GM18867 (cell line): ENCODE measurements at regions not wholly inside any gene's neighbourhood (a gene's known extent, or its start where the extent isn't known, plus 50 kb on each side); places are given as distances from the start of the nearest gene placed in this dataset.

Source experiments
- ATAC-seq: cut with Tn5 transposase; IDR thresholded peaks from one replicate; pipeline ENCODE4 v1.9.1; 2021; ENCODE audit warnings: mild to moderate bottlenecking, moderate library complexity; ENCODE audit not compliant: unreplicated experiment

DNA sequence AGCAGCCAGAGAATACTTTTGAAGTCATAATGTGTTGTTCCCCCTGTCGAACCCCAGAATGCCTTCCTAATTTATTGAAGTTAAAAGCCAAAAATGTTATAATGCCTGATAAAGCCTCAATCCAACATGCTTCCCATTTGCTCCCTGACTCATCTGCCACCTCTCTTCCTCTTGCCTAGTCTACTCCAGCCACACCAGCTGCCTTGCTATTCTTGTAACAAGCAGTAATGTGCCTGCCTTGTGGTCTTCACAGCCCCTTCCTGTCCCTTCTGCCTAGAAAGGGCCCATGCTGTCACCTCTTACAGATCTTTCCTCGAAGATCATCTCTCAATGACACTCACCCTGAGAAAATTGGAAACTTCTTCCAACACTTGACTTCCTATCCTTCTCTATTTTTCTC is 231.6 kb upstream of the CDH2 start:
- ATAC-seq, result no peak

GRCh38 chr18:28407681-28408080 is 230.8 kb upstream of the CDH2 start:
- ATAC-seq, result no peak

DNA sequence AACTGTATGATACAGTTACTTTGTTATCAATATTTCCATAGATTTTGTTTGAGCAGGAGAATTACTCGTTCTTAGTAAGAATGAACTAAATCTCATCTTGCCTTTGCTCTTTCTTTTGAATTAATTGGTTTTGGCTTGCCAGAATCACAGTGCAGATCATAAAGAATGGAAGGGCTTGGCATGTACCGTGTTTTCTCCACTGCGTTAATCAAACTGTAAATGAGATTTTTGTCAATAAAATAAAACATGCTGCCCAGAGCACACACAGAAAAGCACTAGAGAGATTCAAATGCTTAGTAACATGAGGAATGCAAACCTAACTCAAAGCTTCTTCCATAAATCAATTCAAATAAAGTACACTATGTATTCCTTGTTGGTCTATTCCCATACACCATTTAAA is 229.6 kb upstream of the CDH2 start:
- ATAC-seq, result no peak

DNA sequence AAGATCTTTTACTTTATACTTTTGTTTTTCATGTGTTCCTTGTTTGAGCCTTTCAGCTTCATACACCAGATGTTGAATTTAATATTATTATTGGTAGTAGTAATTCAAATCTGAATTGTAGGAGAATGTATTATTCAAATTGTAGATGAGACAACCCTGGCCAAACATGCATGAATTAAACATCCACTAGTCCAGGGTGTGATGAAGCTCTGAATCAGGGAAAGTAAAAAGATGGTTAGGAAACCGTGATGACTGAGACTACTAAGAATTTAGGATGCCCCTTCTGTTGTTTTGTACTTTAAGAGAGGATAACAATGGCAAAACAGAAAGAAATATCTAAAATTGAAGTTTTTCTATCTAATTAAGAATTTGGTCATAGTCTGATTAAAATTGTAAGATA is 227.8 kb upstream of the CDH2 start:
- ATAC-seq, result no peak

DNA sequence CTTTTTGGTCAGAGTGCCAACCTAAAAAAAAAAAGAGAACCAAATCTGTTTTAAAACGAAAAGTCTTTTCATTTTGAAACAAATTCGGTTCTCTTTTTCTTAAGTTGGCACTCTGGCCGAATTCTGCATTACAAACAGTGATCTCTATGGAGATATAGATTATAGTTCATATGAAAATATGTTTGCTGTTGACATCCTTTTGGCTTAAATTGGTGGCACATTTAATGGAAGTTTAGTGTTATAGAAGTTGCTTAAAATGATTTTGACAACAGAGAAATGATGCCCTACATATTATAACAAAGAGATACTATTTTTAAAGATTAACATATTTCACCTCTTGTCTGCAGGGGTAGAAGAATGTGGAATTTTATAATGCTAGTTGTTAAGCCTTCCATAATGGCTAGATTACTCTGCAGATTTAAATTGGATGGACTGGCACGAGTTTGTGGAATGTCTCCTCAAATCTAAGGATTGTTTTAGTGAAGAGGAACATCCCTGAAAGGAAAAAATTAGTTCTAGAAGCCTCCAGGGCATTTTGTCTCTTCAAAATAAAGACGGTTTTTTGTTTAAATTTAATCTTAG is 222.9 kb upstream of the CDH2 start:
- ATAC-seq, result no peak

- no peak for ATAC-seq
Observed at GRCh38 chr18:28398471-28398870, 221.5 kb upstream of the CDH2 start.

DNA sequence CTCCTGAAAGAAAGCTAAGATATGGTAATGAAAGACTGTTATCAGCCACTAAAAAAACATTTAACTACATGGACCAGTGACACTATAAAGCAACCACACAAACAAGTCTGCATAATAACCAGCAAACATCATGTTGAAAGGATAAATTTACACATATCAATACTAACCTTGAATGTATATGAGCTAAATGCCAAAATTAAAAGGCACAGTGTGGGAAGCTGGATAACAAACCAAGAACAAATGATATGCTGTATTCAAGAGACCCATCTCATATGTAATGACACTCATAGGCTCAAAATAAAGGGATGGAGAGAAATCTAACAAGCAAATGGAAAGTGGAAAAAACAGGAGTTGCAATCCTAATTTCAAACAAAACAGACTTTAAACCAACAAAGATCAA is 213.1 kb upstream of the CDH2 start:
- ATAC-seq, result no peak

DNA sequence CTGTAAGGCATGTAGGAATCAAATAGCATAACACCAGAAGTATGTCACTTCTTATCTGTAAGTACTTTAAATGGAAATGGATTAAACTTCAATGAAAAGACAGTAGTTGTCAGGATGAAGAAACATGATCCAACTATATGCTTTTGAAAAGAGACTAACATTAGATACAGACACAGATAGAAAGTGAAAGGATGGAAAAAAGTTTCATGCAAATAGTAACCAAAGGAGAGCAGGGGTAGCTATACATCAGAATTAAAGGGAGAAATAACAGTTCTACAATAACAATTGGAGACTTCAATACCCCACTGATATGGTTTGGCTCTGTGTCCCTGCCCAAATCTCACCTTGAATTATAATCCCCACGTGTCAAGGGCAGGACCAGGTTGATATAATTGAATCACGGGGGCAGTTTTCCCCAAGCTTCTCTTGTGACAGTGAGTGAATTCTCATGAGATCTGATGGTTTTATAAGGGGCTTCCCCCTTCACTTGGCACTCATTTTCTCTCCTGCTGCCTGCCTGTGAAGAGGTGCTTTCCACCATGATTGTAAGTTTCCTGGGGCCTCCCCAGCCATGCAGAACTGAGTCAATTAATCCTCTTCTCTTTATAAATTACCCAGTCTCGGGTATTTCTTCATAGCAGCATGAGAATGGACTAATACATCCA is 205.4 kb upstream of the CDH2 start:
- ATAC-seq, result no peak

- ATAC-seq, result no peak
Observed at GRCh38 chr18:28372186-28372585, 195.3 kb upstream of the CDH2 start.

DNA sequence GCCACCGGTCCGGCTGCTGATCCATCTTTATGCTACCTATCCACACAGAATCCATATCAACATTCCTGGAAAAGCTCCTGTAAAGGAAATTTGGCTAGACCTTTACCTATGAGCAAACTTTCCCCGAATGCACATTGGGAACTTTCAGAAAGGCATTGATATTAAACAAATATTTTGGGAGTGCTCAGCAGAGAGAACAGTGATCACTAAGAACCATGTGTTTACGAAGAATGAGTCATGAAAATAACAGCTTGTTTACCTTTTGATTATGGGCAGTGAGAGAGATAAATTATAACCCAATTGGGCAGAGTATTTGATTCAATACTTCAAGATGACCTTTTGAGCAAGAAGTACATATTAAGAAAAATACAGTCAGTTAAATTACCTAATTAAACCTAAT is 189.7 kb upstream of the CDH2 start:
- ATAC-seq, result no peak

DNA sequence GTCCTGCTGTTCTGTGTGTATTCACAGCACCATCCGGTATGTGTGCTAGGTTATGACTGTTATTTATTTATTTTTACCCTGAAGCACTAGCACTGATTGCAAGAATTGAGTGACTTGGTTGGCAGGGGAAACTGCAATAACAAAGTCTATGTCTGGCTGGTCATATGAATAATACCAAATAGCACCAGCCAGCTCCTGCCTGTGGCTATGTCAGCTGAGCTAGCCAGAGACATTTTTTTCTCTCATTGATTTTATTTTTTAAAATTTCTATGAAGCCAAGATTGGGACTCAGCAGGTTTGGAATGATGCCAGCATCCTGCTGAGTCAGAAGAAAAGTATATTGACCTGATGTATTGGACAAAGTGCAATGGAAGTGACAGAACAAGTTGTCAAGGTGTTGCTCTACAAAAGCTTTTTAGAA is 188.5 kb upstream of the CDH2 start:
- no peak for ATAC-seq

GRCh38 chr18:28363124-28363523 is 186.2 kb upstream of the CDH2 start:
- ATAC-seq, result no peak

GRCh38 chr18:28359176-28359575 is 182.2 kb upstream of the CDH2 start:
- no peak for ATAC-seq

GRCh38 chr18:28357766-28358401 is 181.0 kb upstream of the CDH2 start:
- ATAC-seq, result no peak

- ATAC-seq, result no peak
Observed at GRCh38 chr18:28350821-28351220, 173.9 kb upstream of the CDH2 start.

DNA sequence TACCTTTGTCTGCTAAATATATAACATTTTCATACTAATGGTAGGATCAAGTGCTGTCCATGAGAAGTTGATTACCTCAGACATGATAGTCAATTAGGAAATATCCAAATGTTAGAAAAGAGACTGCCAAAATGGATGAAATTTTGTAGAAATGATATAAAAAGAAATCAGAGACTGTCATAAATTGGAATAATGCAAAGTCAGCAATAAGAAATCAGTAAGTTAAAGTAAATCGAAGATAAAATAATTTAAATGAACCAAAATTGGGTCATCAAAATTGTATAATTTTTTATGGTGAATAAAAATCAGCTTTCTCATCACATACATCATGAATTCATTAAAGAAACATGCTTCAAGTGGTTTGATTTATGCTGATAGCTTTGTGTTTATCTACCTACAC is 165.3 kb upstream of the CDH2 start:
- ATAC-seq, result no peak

- ATAC-seq, result no peak
Observed at GRCh38 chr18:28338316-28338715, 161.4 kb upstream of the CDH2 start.

- no peak for ATAC-seq
Observed at GRCh38 chr18:28334516-28334915, 157.6 kb upstream of the CDH2 start.

DNA sequence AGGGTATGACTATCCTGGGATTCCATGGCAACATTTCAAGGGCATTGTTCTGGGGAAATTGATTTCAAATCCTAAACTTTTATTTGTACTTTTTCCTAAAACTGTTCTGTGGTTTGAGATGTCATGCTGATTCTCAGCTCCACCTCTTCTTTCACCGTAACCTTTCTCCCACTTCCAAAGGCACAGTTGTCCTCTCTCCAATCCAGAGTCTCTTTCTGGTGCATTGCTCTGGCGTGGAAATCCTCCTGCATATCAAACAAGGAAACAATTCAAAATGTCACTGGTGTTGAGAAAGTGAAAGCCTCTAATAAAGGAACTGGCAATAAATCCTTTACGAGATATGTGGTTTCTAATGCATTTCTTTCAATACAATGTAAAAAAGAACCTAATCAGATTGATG is 155.1 kb upstream of the CDH2 start:
- ATAC-seq, result no peak

- no peak for ATAC-seq
Observed at GRCh38 chr18:28331551-28331950, 154.6 kb upstream of the CDH2 start.

DNA sequence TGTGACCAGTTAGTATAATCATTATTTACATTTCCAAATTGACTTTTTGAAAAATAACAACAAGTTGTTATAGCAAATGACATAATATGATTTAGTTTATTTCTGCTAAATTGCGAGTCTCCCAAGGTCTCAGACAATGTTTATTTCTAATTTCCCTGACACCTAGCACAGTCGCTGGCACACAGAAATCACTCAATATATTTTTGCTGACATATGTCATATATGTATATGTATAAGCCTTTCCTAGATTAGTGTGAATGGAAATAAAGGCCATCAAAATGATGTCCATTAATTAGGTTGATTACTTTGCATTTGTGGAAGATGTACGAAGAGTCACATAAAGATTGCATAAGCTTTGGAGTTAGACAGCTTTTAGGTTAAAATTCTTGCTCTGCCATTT is 136.7 kb upstream of the CDH2 start:
- no peak for ATAC-seq

- ATAC-seq, result no peak
Observed at GRCh38 chr18:28288784-28289183, 111.9 kb upstream of the CDH2 start.

DNA sequence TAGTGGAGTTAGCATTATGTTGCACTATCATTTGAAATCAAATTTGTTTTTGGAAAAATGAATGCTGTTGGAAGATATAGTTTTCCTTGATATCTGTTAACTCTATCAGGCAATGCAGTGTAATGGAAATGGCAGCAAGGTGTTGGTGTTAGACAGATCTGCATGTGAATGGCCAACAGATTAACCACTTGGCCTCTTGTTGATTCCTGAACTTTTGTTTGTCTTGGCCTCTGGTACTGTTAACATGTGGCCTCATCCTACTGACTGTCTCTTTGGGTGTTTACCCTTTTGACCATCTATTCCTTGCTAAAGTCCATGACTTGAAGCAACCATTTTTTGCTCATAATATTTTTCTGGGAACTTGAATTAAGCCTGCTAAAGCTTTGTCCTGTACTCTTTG is 110.2 kb upstream of the CDH2 start:
- no peak for ATAC-seq
